Bronchial epithelial cell (primary cell): ENCODE measurements at regions not wholly inside any gene's neighbourhood (a gene's known extent, or its start where the extent isn't known, plus 50 kb on each side); places are given as distances from the start of the nearest gene placed in this dataset.

ENCODE experiments used
- DNase-seq: peaks from one replicate; pipeline ENCODE4 v3.0.0-alpha.2; 2010; ENCODE audit warnings: low read depth
- FAIRE-seq: peaks from 2 replicates; lab custom pipeline; 2011; peaks lifted over from hg19 to GRCh38; lab: Jason Lieb, UNC
- H3K27me3 ChIP-seq: 2 replicates; pipeline ENCODE4 v1.5.1; 2011; ENCODE audit warnings: low read length; ENCODE audit not compliant: control insufficient read depth, insufficient read depth
- H3K36me3 ChIP-seq: 2 replicates; pipeline ENCODE4 v1.5.1; 2011; ENCODE audit warnings: low read length; ENCODE audit not compliant: control insufficient read depth, insufficient read depth
- H3K4me3 ChIP-seq: 2 replicates; pipeline ENCODE4 v1.5.1; 2011; ENCODE audit warnings: mild to moderate bottlenecking, low read depth, low read length, control low read depth
- TF ChIP-seq, protein P1 (sequence below): IDR thresholded peaks from 2 replicates; pipeline ENCODE4 v1.5.1; 2011; ENCODE audit warnings: mild to moderate bottlenecking, moderate library complexity, low read length, control low read depth, inconsistent platforms; ENCODE audit not compliant: insufficient read depth, severe bottlenecking

DNA sequence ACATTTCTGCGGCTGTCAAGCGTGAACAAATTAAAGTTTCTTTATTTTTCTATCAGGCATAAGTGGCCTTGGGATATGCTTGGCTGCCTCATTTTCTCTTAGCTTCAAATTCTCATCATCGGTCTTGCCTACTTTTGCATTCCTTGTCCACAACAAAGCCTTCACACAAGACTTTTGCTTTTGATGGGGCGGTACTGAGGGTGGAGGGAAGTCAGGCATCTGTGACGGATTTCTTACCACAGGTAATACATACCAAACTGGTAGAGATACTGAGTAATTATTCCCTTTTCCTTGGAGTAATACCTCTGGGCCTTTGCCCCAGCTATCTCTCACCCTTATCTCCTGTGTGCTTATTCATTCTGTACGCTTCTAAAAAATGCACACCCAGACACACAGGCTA lies 468.3 kb upstream of the RGPD4 start:
- no peaks in the 10 kb centered on the region for H3K27me3 ChIP-seq
- H3K4me3 ChIP-seq, result no peak overlapping the region
- no peaks in the 10 kb centered on the region for H3K36me3 ChIP-seq
- DNase-seq (no peak), FAIRE-seq (no peak)
- TF ChIP-seq, protein P1, sequence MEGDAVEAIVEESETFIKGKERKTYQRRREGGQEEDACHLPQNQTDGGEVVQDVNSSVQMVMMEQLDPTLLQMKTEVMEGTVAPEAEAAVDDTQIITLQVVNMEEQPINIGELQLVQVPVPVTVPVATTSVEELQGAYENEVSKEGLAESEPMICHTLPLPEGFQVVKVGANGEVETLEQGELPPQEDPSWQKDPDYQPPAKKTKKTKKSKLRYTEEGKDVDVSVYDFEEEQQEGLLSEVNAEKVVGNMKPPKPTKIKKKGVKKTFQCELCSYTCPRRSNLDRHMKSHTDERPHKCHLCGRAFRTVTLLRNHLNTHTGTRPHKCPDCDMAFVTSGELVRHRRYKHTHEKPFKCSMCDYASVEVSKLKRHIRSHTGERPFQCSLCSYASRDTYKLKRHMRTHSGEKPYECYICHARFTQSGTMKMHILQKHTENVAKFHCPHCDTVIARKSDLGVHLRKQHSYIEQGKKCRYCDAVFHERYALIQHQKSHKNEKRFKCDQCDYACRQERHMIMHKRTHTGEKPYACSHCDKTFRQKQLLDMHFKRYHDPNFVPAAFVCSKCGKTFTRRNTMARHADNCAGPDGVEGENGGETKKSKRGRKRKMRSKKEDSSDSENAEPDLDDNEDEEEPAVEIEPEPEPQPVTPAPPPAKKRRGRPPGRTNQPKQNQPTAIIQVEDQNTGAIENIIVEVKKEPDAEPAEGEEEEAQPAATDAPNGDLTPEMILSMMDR, result no peak

- FAIRE-seq, result no peak
- no peak for DNase-seq
- Histone ChIP-seq H3K36me3 (no peaks in the 10 kb centered on the region), H3K4me3 (no peak overlapping the region), H3K27me3 (no peaks in the 10 kb centered on the region)
- TF ChIP-seq, protein P1, result no peak
These were observed 467.7 kb upstream of the RGPD4 start for GRCh38 chr2:107359021-107359420.

DNA sequence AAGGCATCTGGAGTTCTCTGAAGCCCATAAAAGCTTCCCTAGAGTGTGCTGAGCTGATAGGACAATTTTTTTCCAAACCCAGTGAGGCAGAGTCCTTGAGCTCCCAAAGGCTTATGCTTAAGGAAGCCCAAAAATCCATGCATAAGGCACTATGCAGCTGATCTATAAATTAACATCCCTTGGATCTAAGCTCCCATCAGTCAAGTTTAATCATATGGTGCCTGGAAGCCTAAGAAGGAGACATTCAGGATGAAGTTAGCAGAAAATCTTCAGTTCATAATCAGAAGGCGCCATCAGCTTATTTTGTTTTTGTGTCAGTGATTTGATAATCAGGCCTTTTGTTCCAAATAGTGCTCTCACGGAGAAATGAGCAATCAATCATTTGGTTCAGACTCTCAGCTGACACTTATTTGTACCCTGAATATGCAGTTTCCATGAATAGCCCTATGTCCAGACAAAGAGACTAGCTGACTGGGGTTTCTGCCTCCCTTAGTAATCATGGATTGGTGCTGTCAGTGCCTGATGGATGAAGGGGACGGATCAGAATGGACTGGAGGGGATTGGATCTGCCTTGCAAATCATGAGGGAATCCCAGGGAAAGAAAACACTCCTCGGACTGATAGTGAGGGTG lies 464.8 kb upstream of the RGPD4 start:
- DNase-seq (no peak), FAIRE-seq (no peak)
- TF ChIP-seq, protein P1, result no peak
- H3K36me3 ChIP-seq, result no peaks in the 10 kb centered on the region
- no peaks in the 10 kb centered on the region for H3K27me3 ChIP-seq
- no peak overlapping the region for H3K4me3 ChIP-seq

- H3K4me3 ChIP-seq, result no peak overlapping the region
- no peaks in the 10 kb centered on the region for H3K27me3 ChIP-seq
- FAIRE-seq (no peak), DNase-seq (no peak)
- TF ChIP-seq, protein P1, result no peak
- no peaks in the 10 kb centered on the region for H3K36me3 ChIP-seq
These were observed 463.7 kb upstream of the RGPD4 start for GRCh38 chr2:107362993-107363392.

GRCh38 chr2:107363806-107364205 lies 462.9 kb upstream of the RGPD4 start:
- TF ChIP-seq, protein P1, result no peak
- H3K36me3 ChIP-seq, result no peaks in the 10 kb centered on the region
- FAIRE-seq, result no peak
- no peak for DNase-seq
- H3K27me3 ChIP-seq, result no peaks in the 10 kb centered on the region
- no peak overlapping the region for H3K4me3 ChIP-seq
